Limb (tissue), 2 donors: ENCODE measurements at regions not wholly inside any gene's neighbourhood (a gene's known extent, or its start where the extent isn't known, plus 50 kb on each side); places are given as distances from the start of the nearest gene placed in this dataset.
"Not testable (repeated sequence)": the region's sequence is repeated elsewhere in the genome, so short reads cannot be mapped to it uniquely, and the experiment has no call there.

ENCODE experiments used
- DNase-seq, 2 donors: peaks; one replicate each; pipeline ENCODE4 v3.0.0-alpha.2; 2016; ENCODE audit errors: extremely low spot score in 2 of 2

GRCh38 chr2:242107065-242107464, 237.5 kb downstream of the RTP5 start:
- DNase-seq, result not testable (repeated sequence)

- not testable (repeated sequence) for DNase-seq
Measured at GRCh38 chr2:242108797-242109500, 239.4 kb downstream of the RTP5 start.

GRCh38 chr2:242109819-242110218, 240.3 kb downstream of the RTP5 start:
- not testable (repeated sequence) for DNase-seq

- not testable (repeated sequence) for DNase-seq
Measured at GRCh38 chr2:242111954-242112353, 242.4 kb downstream of the RTP5 start.

- not testable (repeated sequence) for DNase-seq
Measured at GRCh38 chr2:242113492-242113891, 244.0 kb downstream of the RTP5 start.

- DNase-seq, result not testable (repeated sequence)
Measured at GRCh38 chr2:242116676-242117075, 247.1 kb downstream of the RTP5 start.

- not testable (repeated sequence) for DNase-seq
Measured at GRCh38 chr2:242117305-242117704, 247.8 kb downstream of the RTP5 start.

- DNase-seq, result not testable (repeated sequence)
Measured at GRCh38 chr2:242119682-242120081, 250.2 kb downstream of the RTP5 start.

- DNase-seq, result not testable (repeated sequence)
Measured at GRCh38 chr2:242130682-242131081, 261.2 kb downstream of the RTP5 start.

GRCh38 chr2:242159921-242160320, 290.4 kb downstream of the RTP5 start:
- not testable (repeated sequence) for DNase-seq

GRCh38 chr2:242165115-242165514, 295.6 kb downstream of the RTP5 start:
- not testable (repeated sequence) for DNase-seq

GRCh38 chr2:242171290-242171689, 301.8 kb downstream of the RTP5 start:
- DNase-seq, result not testable (repeated sequence)
